ENCODE measurements at regions not wholly inside any gene's neighbourhood (a gene's known extent, or its start where the extent isn't known, plus 50 kb on each side); places are given as distances from the start of the nearest gene placed in this dataset.

- TF ChIP-seq CTCF (IDR thresholded peaks at IDR 0.05): no peak
- TF ChIP-seq POLR2AphosphoS5 (IDR thresholded peaks at IDR 0.05): no peak
- TF ChIP-seq EP300 (IDR thresholded peaks at IDR 0.05): no peak
- no peak for TF ChIP-seq POLR2A (IDR thresholded peaks at IDR 0.05)
- no peak overlapping the region for H3K4me3 ChIP-seq
- 62 to 66% methylated on average over 8 to 9 of the region's 9 CpGs for WGBS, 2 donors (ENCODE audit: low coverage in 1 of 2)
- no peak for ATAC-seq
- no peak overlapping the region for H3K27ac ChIP-seq
- no peaks in the 10 kb centered on the region for H3K27me3 ChIP-seq
- peaks cover 0 to 12% (median 0%) of the 10 kb centered on the region in 3 donors for H3K4me1 ChIP-seq
- H3K9me3 ChIP-seq: no peaks in the 10 kb centered on the region
- no peaks in the 10 kb centered on the region for H3K36me3 ChIP-seq
These were observed 101.2 kb downstream of the IRS2 start for GRCh38 chr13:109685203-109685602.

GRCh38 chr13:109684824-109685202 lies 101.6 kb downstream of the IRS2 start:
- Histone ChIP-seq H3K4me1 (peaks cover 0 to 12% (median 0%) of the 10 kb centered on the region in 3 donors), H3K4me3 (no peak overlapping the region), H3K36me3 (no peaks in the 10 kb centered on the region), H3K27ac (no peak overlapping the region), H3K9me3 (no peaks in the 10 kb centered on the region), H3K27me3 (no peaks in the 10 kb centered on the region)
- WGBS, 2 donors (ENCODE audit: low coverage in 1 of 2): 65 to 70% methylated on average over 4 to 8 of the region's 9 CpGs
- peak; percentile 46 for ATAC-seq
- TF ChIP-seq POLR2AphosphoS5 (IDR thresholded peaks at IDR 0.05) (no peak), CTCF (IDR thresholded peaks at IDR 0.05) (no peak), POLR2A (IDR thresholded peaks at IDR 0.05) (no peak), EP300 (IDR thresholded peaks at IDR 0.05) (no peak)

GRCh38 chr13:109684084-109684823 lies 102.1 kb downstream of the IRS2 start:
- whole genome bisulfite sequencing, 2 donors (ENCODE audit: low coverage in 1 of 2): 66 to 77% methylated on average over 6 to 7 of the region's 7 CpGs
- ATAC-seq: no peak
- Histone ChIP-seq H3K27ac (no peak overlapping the region), H3K27me3 (no peaks in the 10 kb centered on the region), H3K4me3 (no peak overlapping the region), H3K4me1 (peaks cover 0 to 12% (median 0%) of the 10 kb centered on the region in 3 donors), H3K9me3 (no peaks in the 10 kb centered on the region), H3K36me3 (no peaks in the 10 kb centered on the region)
- TF ChIP-seq POLR2AphosphoS5 (IDR thresholded peaks at IDR 0.05) (no peak), CTCF (IDR thresholded peaks at IDR 0.05) (no peak), POLR2A (IDR thresholded peaks at IDR 0.05) (no peak), EP300 (IDR thresholded peaks at IDR 0.05) (no peak)

GRCh38 chr13:109682534-109683244 lies 103.7 kb downstream of the IRS2 start:
- H3K9me3 ChIP-seq: no peaks in the 10 kb centered on the region
- H3K4me1 ChIP-seq: peaks cover 0 to 12% (median 0%) of the 10 kb centered on the region in 3 donors
- no peak overlapping the region for H3K27ac ChIP-seq
- WGBS, 2 donors (ENCODE audit: low coverage in 1 of 2): 87 to 90% methylated on average over 7 to 8 of the region's 8 CpGs
- H3K27me3 ChIP-seq: no peaks in the 10 kb centered on the region
- H3K4me3 ChIP-seq: no peak overlapping the region
- no peak for ATAC-seq
- TF ChIP-seq POLR2AphosphoS5 (IDR thresholded peaks at IDR 0.05) (no peak), CTCF (IDR thresholded peaks at IDR 0.05) (no peak), POLR2A (IDR thresholded peaks at IDR 0.05) (no peak), EP300 (IDR thresholded peaks at IDR 0.05) (no peak)
- no peaks in the 10 kb centered on the region for H3K36me3 ChIP-seq

Measured in gastroesophageal sphincter (tissue), 4 donors.